ENCODE measurements at regions not wholly inside any gene's neighbourhood (a gene's known extent, or its start where the extent isn't known, plus 50 kb on each side); places are given as distances from the start of the nearest gene placed in this dataset.

- H3K4me3 ChIP-seq (ENCODE audit: low read depth, low read length), result no peak overlapping the region
- no peak overlapping the region for H3K27ac ChIP-seq (ENCODE audit: extremely low read depth, low read depth, low read length)
- ChIA-PET POLR2A (no interaction called here), CTCF (no interaction called here)
- H3K4me1 ChIP-seq (ENCODE audit: control insufficient read depth, insufficient read depth, low read length), result peaks cover 3% of the 10 kb centered on the region
- H3K9me3 ChIP-seq (ENCODE audit: control insufficient read depth, insufficient read depth, low read depth, low read length), result no peaks in the 10 kb centered on the region
- H3K36me3 ChIP-seq (ENCODE audit: control insufficient read depth in 2 of 2, insufficient read depth in 1 of 2, low read length in 2 of 2), result no peaks in the 10 kb centered on the region
- TF ChIP-seq ZFHX2 (tag by site-specific recombination; conservative IDR thresholded peaks at IDR 0.05), result no peak
- TF ChIP-seq ZNF24 (tag by site-specific recombination; IDR thresholded peaks at IDR 0.05), result no peak
- no peak for TF ChIP-seq ZNF148 (tag by site-specific recombination; IDR thresholded peaks at IDR 0.05; ENCODE audit: borderline replicate concordance)
- TF ChIP-seq, protein P1, sequence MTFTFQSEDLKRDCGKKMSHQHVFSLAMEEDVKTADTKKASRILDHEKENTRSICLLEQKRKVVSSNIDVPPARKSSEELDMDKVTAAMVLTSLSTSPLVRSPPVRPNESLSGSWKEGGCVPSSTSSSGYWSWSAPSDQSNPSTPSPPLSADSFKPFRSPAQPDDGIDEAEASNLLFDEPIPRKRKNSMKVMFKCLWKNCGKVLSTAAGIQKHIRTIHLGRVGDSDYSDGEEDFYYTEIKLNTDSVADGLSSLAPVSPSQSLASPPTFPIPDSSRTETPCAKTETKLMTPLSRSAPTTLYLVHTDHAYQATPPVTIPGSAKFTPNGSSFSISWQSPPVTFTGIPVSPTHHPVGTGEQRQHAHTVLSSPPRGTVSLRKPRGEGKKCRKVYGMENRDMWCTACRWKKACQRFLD (tag by site-specific recombination; IDR thresholded peaks at IDR 0.05), result no peak
- no peak for TF ChIP-seq ZNF610 (tag by site-specific recombination; IDR thresholded peaks at IDR 0.05; ENCODE audit: borderline replicate concordance)
- no peak for TF ChIP-seq ZNF548 (tag by site-specific recombination; IDR thresholded peaks at IDR 0.05)
Observed at GRCh38 chr12:95411057-95411456, 62.9 kb upstream of the METAP2 start.

GRCh38 chr12:95411466-95411865, 62.5 kb upstream of the METAP2 start:
- Histone ChIP-seq H3K36me3 (ENCODE audit: control insufficient read depth in 2 of 2, insufficient read depth in 1 of 2, low read length in 2 of 2) (no peaks in the 10 kb centered on the region), H3K4me3 (ENCODE audit: low read depth, low read length) (no peak overlapping the region), H3K27ac (ENCODE audit: extremely low read depth, low read depth, low read length) (no peak overlapping the region), H3K9me3 (ENCODE audit: control insufficient read depth, insufficient read depth, low read depth, low read length) (no peaks in the 10 kb centered on the region), H3K4me1 (ENCODE audit: control insufficient read depth, insufficient read depth, low read length) (peaks cover 3% of the 10 kb centered on the region)
- CTCF ChIA-PET, result no interaction called here
- TF ChIP-seq ZNF302 (tag by site-specific recombination; IDR thresholded peaks at IDR 0.05; ENCODE audit: low read depth) (no peak), ZNF114 (tag by site-specific recombination; IDR thresholded peaks at IDR 0.05) (no peak), ZNF621 (tag by site-specific recombination; IDR thresholded peaks at IDR 0.05) (no peak), ZNF157 (tag by site-specific recombination; IDR thresholded peaks at IDR 0.05) (no peak), ZNF768 (tag by site-specific recombination; IDR thresholded peaks at IDR 0.05) (no peak), ZNF629 (tag by site-specific recombination; IDR thresholded peaks at IDR 0.05) (no peak), ZNF658 (tag by site-specific recombination; IDR thresholded peaks at IDR 0.05) (no peak), ZNF610 (tag by site-specific recombination; IDR thresholded peaks at IDR 0.05; ENCODE audit: borderline replicate concordance) (no peak), ZNF416 (tag by site-specific recombination; IDR thresholded peaks at IDR 0.05) (no peak), ZNF776 (tag by site-specific recombination; IDR thresholded peaks at IDR 0.05; ENCODE audit: borderline replicate concordance) (no peak), ZNF596 (tag by site-specific recombination; IDR thresholded peaks at IDR 0.05) (no peak), ZFP3 (tag by site-specific recombination; IDR thresholded peaks at IDR 0.05; ENCODE audit: low read depth) (no peak), ZNF670 (tag by site-specific recombination; IDR thresholded peaks at IDR 0.05; ENCODE audit: low read depth) (no peak), GLI2 (tag by site-specific recombination; IDR thresholded peaks at IDR 0.05; ENCODE audit: borderline replicate concordance, low read depth) (no peak), PRDM1 (tag by site-specific recombination; IDR thresholded peaks at IDR 0.05) (no peak)
- TF ChIP-seq, protein P2, sequence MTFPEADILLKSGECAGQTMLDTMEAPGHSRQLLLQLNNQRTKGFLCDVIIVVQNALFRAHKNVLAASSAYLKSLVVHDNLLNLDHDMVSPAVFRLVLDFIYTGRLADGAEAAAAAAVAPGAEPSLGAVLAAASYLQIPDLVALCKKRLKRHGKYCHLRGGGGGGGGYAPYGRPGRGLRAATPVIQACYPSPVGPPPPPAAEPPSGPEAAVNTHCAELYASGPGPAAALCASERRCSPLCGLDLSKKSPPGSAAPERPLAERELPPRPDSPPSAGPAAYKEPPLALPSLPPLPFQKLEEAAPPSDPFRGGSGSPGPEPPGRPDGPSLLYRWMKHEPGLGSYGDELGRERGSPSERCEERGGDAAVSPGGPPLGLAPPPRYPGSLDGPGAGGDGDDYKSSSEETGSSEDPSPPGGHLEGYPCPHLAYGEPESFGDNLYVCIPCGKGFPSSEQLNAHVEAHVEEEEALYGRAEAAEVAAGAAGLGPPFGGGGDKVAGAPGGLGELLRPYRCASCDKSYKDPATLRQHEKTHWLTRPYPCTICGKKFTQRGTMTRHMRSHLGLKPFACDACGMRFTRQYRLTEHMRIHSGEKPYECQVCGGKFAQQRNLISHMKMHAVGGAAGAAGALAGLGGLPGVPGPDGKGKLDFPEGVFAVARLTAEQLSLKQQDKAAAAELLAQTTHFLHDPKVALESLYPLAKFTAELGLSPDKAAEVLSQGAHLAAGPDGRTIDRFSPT (tag by site-specific recombination; IDR thresholded peaks at IDR 0.05), result no peak
- TF ChIP-seq, protein P3, sequence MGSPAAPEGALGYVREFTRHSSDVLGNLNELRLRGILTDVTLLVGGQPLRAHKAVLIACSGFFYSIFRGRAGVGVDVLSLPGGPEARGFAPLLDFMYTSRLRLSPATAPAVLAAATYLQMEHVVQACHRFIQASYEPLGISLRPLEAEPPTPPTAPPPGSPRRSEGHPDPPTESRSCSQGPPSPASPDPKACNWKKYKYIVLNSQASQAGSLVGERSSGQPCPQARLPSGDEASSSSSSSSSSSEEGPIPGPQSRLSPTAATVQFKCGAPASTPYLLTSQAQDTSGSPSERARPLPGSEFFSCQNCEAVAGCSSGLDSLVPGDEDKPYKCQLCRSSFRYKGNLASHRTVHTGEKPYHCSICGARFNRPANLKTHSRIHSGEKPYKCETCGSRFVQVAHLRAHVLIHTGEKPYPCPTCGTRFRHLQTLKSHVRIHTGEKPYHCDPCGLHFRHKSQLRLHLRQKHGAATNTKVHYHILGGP (tag by site-specific recombination; IDR thresholded peaks at IDR 0.05), result no peak
- TF ChIP-seq, protein P4, sequence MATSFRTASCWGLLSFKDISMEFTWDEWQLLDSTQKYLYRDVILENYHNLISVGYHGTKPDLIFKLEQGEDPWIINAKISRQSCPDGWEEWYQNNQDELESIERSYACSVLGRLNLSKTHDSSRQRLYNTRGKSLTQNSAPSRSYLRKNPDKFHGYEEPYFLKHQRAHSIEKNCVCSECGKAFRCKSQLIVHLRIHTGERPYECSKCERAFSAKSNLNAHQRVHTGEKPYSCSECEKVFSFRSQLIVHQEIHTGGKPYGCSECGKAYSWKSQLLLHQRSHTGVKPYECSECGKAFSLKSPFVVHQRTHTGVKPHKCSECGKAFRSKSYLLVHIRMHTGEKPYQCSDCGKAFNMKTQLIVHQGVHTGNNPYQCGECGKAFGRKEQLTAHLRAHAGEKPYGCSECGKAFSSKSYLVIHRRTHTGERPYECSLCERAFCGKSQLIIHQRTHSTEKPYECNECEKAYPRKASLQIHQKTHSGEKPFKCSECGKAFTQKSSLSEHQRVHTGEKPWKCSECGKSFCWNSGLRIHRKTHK (tag by site-specific recombination; IDR thresholded peaks at IDR 0.05), result no peak
- TF ChIP-seq, protein P1 (tag by site-specific recombination; IDR thresholded peaks at IDR 0.05), result no peak
- POLR2A ChIA-PET, result no interaction called here

Measured in HEK293 (cell line).